ENCODE measurements at regions not wholly inside any gene's neighbourhood (a gene's known extent, or its start where the extent isn't known, plus 50 kb on each side); places are given as distances from the start of the nearest gene placed in this dataset.

GRCh38 chr7:46855851-46856250 lies 726.1 kb downstream of the TNS3 start:
- TF ChIP-seq, protein P1, sequence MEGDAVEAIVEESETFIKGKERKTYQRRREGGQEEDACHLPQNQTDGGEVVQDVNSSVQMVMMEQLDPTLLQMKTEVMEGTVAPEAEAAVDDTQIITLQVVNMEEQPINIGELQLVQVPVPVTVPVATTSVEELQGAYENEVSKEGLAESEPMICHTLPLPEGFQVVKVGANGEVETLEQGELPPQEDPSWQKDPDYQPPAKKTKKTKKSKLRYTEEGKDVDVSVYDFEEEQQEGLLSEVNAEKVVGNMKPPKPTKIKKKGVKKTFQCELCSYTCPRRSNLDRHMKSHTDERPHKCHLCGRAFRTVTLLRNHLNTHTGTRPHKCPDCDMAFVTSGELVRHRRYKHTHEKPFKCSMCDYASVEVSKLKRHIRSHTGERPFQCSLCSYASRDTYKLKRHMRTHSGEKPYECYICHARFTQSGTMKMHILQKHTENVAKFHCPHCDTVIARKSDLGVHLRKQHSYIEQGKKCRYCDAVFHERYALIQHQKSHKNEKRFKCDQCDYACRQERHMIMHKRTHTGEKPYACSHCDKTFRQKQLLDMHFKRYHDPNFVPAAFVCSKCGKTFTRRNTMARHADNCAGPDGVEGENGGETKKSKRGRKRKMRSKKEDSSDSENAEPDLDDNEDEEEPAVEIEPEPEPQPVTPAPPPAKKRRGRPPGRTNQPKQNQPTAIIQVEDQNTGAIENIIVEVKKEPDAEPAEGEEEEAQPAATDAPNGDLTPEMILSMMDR (IDR thresholded peaks at IDR 0.05): no peak

- TF ChIP-seq, protein P1 (IDR thresholded peaks at IDR 0.05): no peak
Observed at GRCh38 chr7:46854958-46855473, 726.9 kb downstream of the TNS3 start.

- TF ChIP-seq, protein P1 (IDR thresholded peaks at IDR 0.05): no peak
Observed at GRCh38 chr7:46853451-46853850, 728.5 kb downstream of the TNS3 start.

GRCh38 chr7:46852795-46853194 lies 729.1 kb downstream of the TNS3 start:
- TF ChIP-seq, protein P1 (IDR thresholded peaks at IDR 0.05): no peak

- TF ChIP-seq, protein P1 (IDR thresholded peaks at IDR 0.05): no peak
Observed at GRCh38 chr7:46850563-46851330, 731.2 kb downstream of the TNS3 start.

- TF ChIP-seq, protein P1 (IDR thresholded peaks at IDR 0.05): no peak
Observed at GRCh38 chr7:46848944-46849343, 733.0 kb downstream of the TNS3 start.

GRCh38 chr7:46848311-46848710 lies 733.6 kb downstream of the TNS3 start:
- TF ChIP-seq, protein P1 (IDR thresholded peaks at IDR 0.05): no peak

Data from LNCAP (cell line).